Ishikawa (cell line): ENCODE measurements at regions not wholly inside any gene's neighbourhood (a gene's known extent, or its start where the extent isn't known, plus 50 kb on each side); places are given as distances from the start of the nearest gene placed in this dataset.

Source experiments
- CEBPB ChIP-seq: IDR thresholded peaks from 2 replicates; pipeline ENCODE4 v1.6.1; 2012
- CREB1 ChIP-seq: IDR thresholded peaks from 2 replicates; pipeline ENCODE4 v1.6.1; 2012; ENCODE audit warnings: low read depth
- EGR1 ChIP-seq: IDR thresholded peaks from 2 replicates; pipeline ENCODE4 v1.6.1; 2012
- EP300 ChIP-seq: IDR thresholded peaks from 2 replicates; pipeline ENCODE4 v1.6.1; 2012; ENCODE audit warnings: borderline replicate concordance
- FOXM1 ChIP-seq: IDR thresholded peaks from 2 replicates; pipeline ENCODE4 v1.6.1; 2012; ENCODE audit warnings: low read depth, borderline replicate concordance
- MAX ChIP-seq: IDR thresholded peaks from 2 replicates; pipeline ENCODE4 v1.6.1; 2012
- NFIC ChIP-seq: IDR thresholded peaks from 2 replicates; pipeline ENCODE4 v1.6.1; 2012
- RAD21 ChIP-seq: IDR thresholded peaks from 2 replicates; pipeline ENCODE4 v1.6.1; 2012; ENCODE audit warnings: low read depth
- REST ChIP-seq: IDR thresholded peaks from 2 replicates; pipeline ENCODE4 v1.6.1; 2012; ENCODE audit warnings: low read depth, mild to moderate bottlenecking
- TAF1 ChIP-seq: IDR thresholded peaks from 2 replicates; pipeline ENCODE4 v1.6.1; 2012; ENCODE audit warnings: low read depth, mild to moderate bottlenecking
- TCF12 ChIP-seq: IDR thresholded peaks from 2 replicates; pipeline ENCODE4 v1.6.1; 2012; ENCODE audit warnings: low read depth
- TEAD4 ChIP-seq: IDR thresholded peaks from 2 replicates; pipeline ENCODE4 v1.6.1; 2012
- USF1 ChIP-seq: IDR thresholded peaks from 2 replicates; pipeline ENCODE4 v1.6.1; 2012
- YY1 ChIP-seq: IDR thresholded peaks from 2 replicates; pipeline ENCODE4 v1.6.1; 2012; ENCODE audit warnings: low read depth
- ZBTB7A ChIP-seq: IDR thresholded peaks from 2 replicates; pipeline ENCODE4 v1.6.1; 2012; ENCODE audit warnings: low read depth

GRCh38 chr6:41455410-41455809 is 90.8 kb upstream of the FOXP4 start:
- TF ChIP-seq USF1 (no peak), REST (no peak), MAX (no peak), ZBTB7A (no peak), TEAD4 (no peak), YY1 (no peak), EP300 (no peak), TAF1 (no peak)

GRCh38 chr6:41455818-41456217 is 90.4 kb upstream of the FOXP4 start:
- TF ChIP-seq REST (no peak), ZBTB7A (no peak), TAF1 (no peak), USF1 (no peak), MAX (no peak), FOXM1 (no peak), EP300 (no peak), NFIC (no peak), CEBPB (no peak), CREB1 (no peak), YY1 (no peak), TCF12 (no peak), EGR1 (no peak), RAD21 (no peak)

DNA sequence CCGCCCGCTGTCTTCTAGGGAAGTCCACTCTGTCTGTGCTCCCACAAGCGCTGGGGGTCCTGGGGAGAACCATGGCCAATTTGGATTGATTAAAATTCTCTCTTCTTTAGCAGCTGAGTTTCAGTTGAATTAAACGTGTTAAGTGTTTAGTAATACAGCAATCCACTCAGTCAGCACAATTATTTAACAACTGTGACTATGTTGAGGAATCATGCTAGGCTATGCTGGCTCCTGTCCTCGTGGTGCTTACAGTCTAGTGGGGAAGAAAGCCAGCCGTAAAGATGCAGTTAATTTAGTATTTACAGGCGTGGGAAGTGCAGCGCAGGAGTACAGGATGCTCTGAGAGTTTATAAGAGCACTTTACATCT is 88.9 kb upstream of the FOXP4 start:
- no peak for TF ChIP-seq YY1

DNA sequence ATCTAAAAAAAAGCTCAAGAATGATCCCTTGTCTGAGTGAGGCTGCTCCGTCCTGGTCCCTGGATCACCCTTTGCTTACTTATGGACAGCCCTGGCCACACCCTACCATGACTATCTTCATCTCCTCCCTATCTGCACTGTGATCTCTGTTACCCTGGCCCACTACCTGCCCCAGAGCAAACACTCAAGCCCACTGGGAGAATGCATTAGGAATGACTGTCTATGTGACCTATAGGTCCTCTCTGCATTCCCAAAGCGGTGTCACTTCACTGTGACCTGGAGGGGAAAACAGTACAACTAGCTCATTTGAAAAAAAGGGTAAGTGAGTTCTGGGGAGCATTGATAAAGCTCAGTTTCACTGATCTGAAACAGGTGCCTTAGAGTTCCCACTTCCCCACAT is 86.4 kb upstream of the FOXP4 start:
- TF ChIP-seq MAX (no peak), FOXM1 (no peak), TAF1 (no peak), ZBTB7A (no peak), NFIC (no peak)

DNA sequence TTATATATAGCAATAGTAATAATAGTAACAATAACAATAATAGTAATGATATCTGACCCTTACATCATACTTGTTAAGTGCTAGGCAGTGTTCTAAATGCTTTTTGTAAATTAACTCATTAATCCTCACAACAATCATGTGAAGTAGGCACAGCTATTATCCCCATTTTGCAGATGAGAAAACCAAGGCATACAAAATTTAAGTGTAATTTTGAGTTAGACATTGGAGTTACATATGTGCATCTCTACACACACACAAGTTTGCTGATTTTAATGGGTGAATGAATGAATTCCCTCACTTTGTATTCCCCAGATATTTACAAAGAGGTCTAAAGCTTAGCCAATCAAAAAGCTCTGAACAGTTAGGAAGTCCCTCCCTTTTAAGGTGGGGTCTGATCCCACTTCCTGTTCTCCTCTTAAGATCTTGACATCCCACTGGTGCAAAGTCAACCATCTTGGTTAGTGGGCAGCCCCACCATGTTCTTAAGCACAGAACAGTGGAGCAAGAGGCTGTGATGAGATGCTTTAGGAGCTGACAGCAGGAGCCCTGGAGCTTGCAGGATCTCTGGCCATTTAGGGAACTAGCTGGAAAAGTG is 85.3 kb upstream of the FOXP4 start:
- no peak for TF ChIP-seq REST
- TF ChIP-seq USF1, result no peak
- no peak for TF ChIP-seq TEAD4
- no peak for TF ChIP-seq RAD21
